B cell (primary cell): ENCODE measurements at regions not wholly inside any gene's neighbourhood (a gene's known extent, or its start where the extent isn't known, plus 50 kb on each side); places are given as distances from the start of the nearest gene placed in this dataset.

ENCODE experiments used
- ATAC-seq: fragments of 200-7000 bp; cut with Tn5 transposase; one replicate; pipeline ENCODE4 v1.10.0; 2021; ENCODE audit warnings: low read depth, mild to moderate bottlenecking, moderate number of reproducible peaks, moderate library complexity
- CTCF ChIA-PET: fragments of 350-600 bp; sonication (Branson Sonifier 250); formaldehyde crosslinking; loops from one replicate; lab custom pipeline; 2021; ENCODE audit warnings: antibody characterized with exemption, inconsistent platforms; lab: Charles Lee
- POLR2A ChIA-PET: fragments of 350-600 bp; sonication (Branson Sonifier 250); formaldehyde crosslinking; loops from one replicate; lab custom pipeline; 2021; ENCODE audit warnings: antibody characterized with exemption; lab: Charles Lee
- DNase-seq: peaks from one replicate; pipeline ENCODE4 v3.0.0; 2013
- H2AFZ ChIP-seq: 2 replicates; pipeline ENCODE4 v1.6.1; 2012; ENCODE audit warnings: mild to moderate bottlenecking, low read depth, low read length; ENCODE audit not compliant: insufficient read depth, poor library complexity, severe bottlenecking
- H3K27ac ChIP-seq, 2 donors: 1 replicate in 1 of 2; 2 replicates in 1 of 2; pipeline ENCODE4 v1.5.1; 2012 to 2013; ENCODE audit warnings: low read length in 2 of 2, mild to moderate bottlenecking in 2 of 2, moderate library complexity in 1 of 2
- H3K27me3 ChIP-seq, 4 experiments: fragments of 200-600 bp in 1 of 4; sonication (generic) in 1 of 4; replicated peaks in 1 of 4; 1 replicate in 2 of 4; 2 replicates in 2 of 4; pipeline versions ENCODE4 v1.6.1 to v1.7.0; 2013 to 2016; ENCODE audit warnings: low read length in 3 of 4, mild to moderate bottlenecking in 2 of 4, mixed read lengths in 1 of 4, moderate library complexity in 1 of 4; ENCODE audit not compliant: insufficient read depth in 4 of 4, control insufficient read depth in 3 of 4; ENCODE audit errors: control extremely low read depth in 1 of 4
- H3K36me3 ChIP-seq, 2 experiments: replicated peaks in 1 of 2; 1 replicate in 1 of 2; 2 replicates in 1 of 2; pipeline versions ENCODE4 v1.6.1 to v1.7.1; 2013; ENCODE audit warnings: low read length in 1 of 2; ENCODE audit not compliant: insufficient read depth in 2 of 2, control insufficient read depth in 1 of 2; ENCODE audit errors: control extremely low read depth in 1 of 2, extremely low read depth in 1 of 2
- H3K4me1 ChIP-seq, 2 donors: fragments of 200-600 bp in 1 of 2; sonication (generic) in 1 of 2; 1 replicate in 1 of 2; 2 replicates in 1 of 2; pipeline versions ENCODE4 v1.5.1 to v1.6.1; 2013 to 2017; ENCODE audit warnings: low read length in 2 of 2; ENCODE audit not compliant: control insufficient read depth in 2 of 2, insufficient read depth in 2 of 2
- H3K4me2 ChIP-seq: replicated peaks from 2 replicates; pipeline ENCODE3; 2012; ENCODE audit warnings: mild to moderate bottlenecking, low read depth, low read length; ENCODE audit not compliant: poor library complexity, severe bottlenecking
- H3K4me3 ChIP-seq, 5 experiments: fragments of 200-600 bp in 1 of 5; sonication (generic) in 1 of 5; 1 replicate in 3 of 5; 2 replicates in 2 of 5; pipeline versions ENCODE4 v1.5.1 to v1.7.0; 2011 to 2016; ENCODE audit warnings: low read length in 4 of 5, mild to moderate bottlenecking in 4 of 5, low read depth in 2 of 5, control low read depth in 1 of 5, moderate library complexity in 1 of 5; ENCODE audit not compliant: insufficient read depth in 1 of 5; ENCODE audit errors: control extremely low read depth in 1 of 5, extremely low read depth in 1 of 5
- H3K79me2 ChIP-seq: fragments of 200-600 bp; sonication (generic); one replicate; pipeline ENCODE4 v1.6.0; 2016; ENCODE audit warnings: low read length; ENCODE audit not compliant: control insufficient read depth, insufficient read depth
- H3K9ac ChIP-seq: fragments of 200-600 bp; sonication (generic); 2 replicates; pipeline ENCODE4 v1.6.1; 2017; ENCODE audit warnings: mild to moderate bottlenecking, low read length, moderate library complexity
- H3K9me3 ChIP-seq, 3 donors: one replicate each; pipeline versions ENCODE4 v1.6.1 to v1.7.1; 2013; ENCODE audit warnings: low read length in 2 of 3; ENCODE audit not compliant: control insufficient read depth in 2 of 3, insufficient read depth in 1 of 3; ENCODE audit errors: control extremely low read depth in 1 of 3
- H4K20me1 ChIP-seq: 2 replicates; pipeline ENCODE4 v1.6.0; 2012; ENCODE audit warnings: mild to moderate bottlenecking, low read length; ENCODE audit not compliant: insufficient read depth, control insufficient read depth, poor library complexity, severe bottlenecking
- H3K27ac Mint-ChIP-seq: one replicate; pipeline ENCODE4 v1.8.0; 2021; ENCODE audit warnings: mixed read lengths
- H3K27me3 Mint-ChIP-seq: one replicate; pipeline ENCODE4 v1.8.0; 2021; ENCODE audit warnings: mixed read lengths
- H3K4me1 Mint-ChIP-seq: one replicate; pipeline ENCODE4 v1.8.0; 2021; ENCODE audit warnings: mixed read lengths
- H3K4me3 Mint-ChIP-seq: one replicate; pipeline ENCODE4 v1.8.0; 2021; ENCODE audit warnings: mixed read lengths
- H3K9me3 Mint-ChIP-seq: one replicate; pipeline ENCODE4 v1.8.0; 2022; ENCODE audit warnings: mixed read lengths; ENCODE audit not compliant: insufficient read depth
- CTCF ChIP-seq: fragments of 200-600 bp; IDR thresholded peaks from one replicate; pipeline ENCODE4 v1.8.0; 2022; ENCODE audit warnings: antibody characterized with exemption, mild to moderate bottlenecking
- EZH2 ChIP-seq: IDR thresholded peaks from 2 replicates; pipeline ENCODE4 v1.6.1; 2012; ENCODE audit warnings: borderline replicate concordance, low read depth, mild to moderate bottlenecking, moderate library complexity, low read length; ENCODE audit not compliant: insufficient read depth, poor library complexity, severe bottlenecking
- WGBS: methylation state at CpG from one replicate; pipeline ENCODE4 v1.1.5; 2013; ENCODE audit warnings: missing lambda C conversion rate; ENCODE audit not compliant: insufficient coverage; 5-methylcytosine and 5-hydroxymethylcytosine counted together
- intact Hi-C: fragments of 100-400 bp; cut with micrococcal nuclease; formaldehyde crosslinking; loops from one replicate; pipeline ENCODE4 v1.10.0; 2022

GRCh38 chr18:22689712-22690111 is 243.4 kb upstream of the RBBP8 start:
- Histone ChIP-seq H3K27ac (no peak overlapping the region), H3K9me3 (peaks cover 0 to 8% (median 0%) of the 10 kb centered on the region in 3 donors), H3K4me3 (no peak overlapping the region), H4K20me1 (no peaks in the 10 kb centered on the region), H3K9ac (no peak overlapping the region), H3K36me3 (no peaks in the 10 kb centered on the region), H3K79me2 (no peaks in the 10 kb centered on the region), H3K4me1 (no peaks in the 10 kb centered on the region), H3K4me2 (no peak overlapping the region), H2AFZ (no peak overlapping the region), H3K27me3 (no peaks in the 10 kb centered on the region)
- Mint-ChIP-seq H3K4me3 (no peak overlapping the region), H3K27ac (no peak overlapping the region), H3K4me1 (no peaks in the 10 kb centered on the region), H3K27me3 (peaks cover 4% of the 10 kb centered on the region), H3K9me3 (no peaks in the 10 kb centered on the region)
- ChIA-PET CTCF (no interaction called here), POLR2A (no interaction called here)
- no peak for DNase-seq
- intact Hi-C loops = no loop called here
- ATAC-seq = no peak
- TF ChIP-seq EZH2 (no peak), CTCF (no peak)

DNA sequence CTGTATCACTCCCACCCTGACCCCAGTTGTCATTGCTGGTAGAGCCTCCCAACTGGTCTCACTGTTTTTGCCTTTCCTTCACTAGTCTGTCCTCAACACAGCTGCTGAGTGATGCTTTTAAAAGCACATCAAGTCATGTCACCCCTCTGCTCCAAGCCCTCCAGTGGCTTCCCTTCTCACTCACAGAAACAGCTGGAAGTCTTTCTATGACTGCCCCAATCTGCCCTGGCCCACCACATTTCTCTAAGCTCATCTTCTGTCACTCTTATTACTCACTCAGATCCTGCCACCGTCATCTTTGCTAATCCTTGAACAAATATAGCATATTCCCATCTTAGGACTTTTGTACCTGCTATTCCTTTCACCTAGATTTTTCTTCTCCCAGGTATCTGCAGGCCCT is 242.6 kb upstream of the RBBP8 start:
- Histone ChIP-seq H3K4me3 (no peak overlapping the region), H3K27ac (no peak overlapping the region), H4K20me1 (no peaks in the 10 kb centered on the region), H3K36me3 (no peaks in the 10 kb centered on the region), H3K79me2 (no peaks in the 10 kb centered on the region), H3K4me1 (no peaks in the 10 kb centered on the region), H3K9me3 (peaks cover 0 to 8% (median 0%) of the 10 kb centered on the region in 3 donors), H2AFZ (no peak overlapping the region), H3K27me3 (no peaks in the 10 kb centered on the region), H3K4me2 (no peak overlapping the region), H3K9ac (no peak overlapping the region)
- Mint-ChIP-seq H3K9me3 (no peaks in the 10 kb centered on the region), H3K4me1 (no peaks in the 10 kb centered on the region), H3K4me3 (no peak overlapping the region), H3K27me3 (peaks cover 4% of the 10 kb centered on the region), H3K27ac (no peak overlapping the region)
- intact Hi-C loops = no loop called here
- CTCF ChIA-PET = no interaction called here
- POLR2A ChIA-PET = no interaction called here
- TF ChIP-seq CTCF = no peak
- no peak for TF ChIP-seq EZH2
- WGBS = 100% methylated on average over 1 of the region's 1 CpG
- DNase-seq (no peak), ATAC-seq (no peak)
